ENCODE measurements at regions not wholly inside any gene's neighbourhood (a gene's known extent, or its start where the extent isn't known, plus 50 kb on each side); places are given as distances from the start of the nearest gene placed in this dataset.
"Not testable (repeated sequence)": the region's sequence is repeated elsewhere in the genome, so short reads cannot be mapped to it uniquely, and the experiment has no call there.

DNA sequence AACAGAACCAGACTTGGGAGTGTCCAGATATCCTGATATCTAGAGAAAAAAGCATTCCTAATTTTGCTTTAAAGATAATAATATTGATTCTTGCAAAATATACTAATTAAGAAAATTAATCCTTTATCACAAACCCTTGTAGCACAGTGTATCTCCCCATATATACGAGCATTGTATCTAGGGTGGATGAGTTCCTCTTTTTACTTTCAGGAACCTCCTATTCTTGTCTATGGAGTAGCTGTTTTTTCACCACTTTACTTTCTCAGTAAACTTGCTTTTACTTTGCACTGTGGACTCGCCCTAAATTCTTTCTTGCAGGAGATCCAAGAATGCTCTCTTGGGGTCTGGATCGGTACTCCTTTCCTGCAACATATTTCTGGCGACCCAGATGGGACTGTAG lies 103.9 kb downstream of the GLUD2 start:
- no peak for ATAC-seq (replicated peaks)
- Mint-ChIP-seq H3K36me3 (ENCODE audit: low read depth) (no peaks in the 10 kb centered on the region), H3K27ac (no peak overlapping the region), H3K4me3 (no peak overlapping the region), H3K27me3 (no peaks in the 10 kb centered on the region), H3K4me1 (no peaks in the 10 kb centered on the region), H3K9me3 (no peaks in the 10 kb centered on the region)

DNA sequence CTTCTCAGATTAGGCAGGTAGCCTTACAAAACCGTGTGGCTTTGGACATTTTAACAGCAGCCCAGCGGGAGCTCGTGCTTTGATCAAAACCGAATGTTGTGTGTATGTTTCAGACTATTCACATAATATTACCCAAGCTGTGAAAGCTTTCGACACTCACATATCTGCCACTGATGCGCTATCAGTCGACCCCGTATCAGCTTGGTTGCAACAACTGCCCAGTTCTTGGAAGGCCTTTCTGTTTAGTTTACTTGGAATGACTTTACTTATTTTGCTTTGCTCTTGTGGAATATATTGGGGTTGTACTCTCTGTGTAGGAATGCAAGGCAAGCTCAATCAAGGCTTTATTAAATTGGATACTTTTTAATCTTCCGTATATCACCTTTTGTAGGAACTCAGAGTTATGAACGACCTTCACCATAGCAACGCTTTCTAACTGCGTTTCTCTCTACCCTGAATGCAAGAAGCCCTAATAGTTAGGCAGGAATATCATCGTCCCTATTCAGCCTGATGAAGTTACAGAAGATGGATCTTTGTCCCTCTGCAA lies 107.5 kb downstream of the GLUD2 start:
- H3K27ac Mint-ChIP-seq: no peak overlapping the region
- H3K4me1 Mint-ChIP-seq: no peaks in the 10 kb centered on the region
- no peaks in the 10 kb centered on the region for H3K36me3 Mint-ChIP-seq (ENCODE audit: low read depth)
- H3K9me3 Mint-ChIP-seq: no peaks in the 10 kb centered on the region
- no peak for ATAC-seq (replicated peaks)
- H3K27me3 Mint-ChIP-seq: peaks cover 5% of the 10 kb centered on the region
- no peak overlapping the region for H3K4me3 Mint-ChIP-seq

DNA sequence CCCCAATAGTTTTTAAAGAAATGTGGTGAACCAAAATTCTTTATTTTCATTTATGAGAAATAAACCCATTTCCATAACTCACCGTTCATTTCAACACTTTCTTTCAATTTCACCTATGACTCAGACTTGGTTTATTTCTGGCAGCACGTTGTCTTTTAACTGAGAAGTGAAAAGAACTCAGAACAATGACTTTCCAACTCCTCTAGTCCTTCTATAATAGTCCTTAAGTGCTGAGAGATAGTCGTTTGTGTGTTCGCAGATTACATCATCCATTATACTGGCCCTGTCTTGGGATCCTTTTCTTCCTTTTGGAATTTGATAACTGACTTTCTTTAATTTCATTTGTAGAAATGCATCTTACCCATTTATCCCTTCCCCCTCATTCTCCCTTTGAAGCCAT lies 113.6 kb downstream of the GLUD2 start:
- Mint-ChIP-seq H3K9me3 (no peaks in the 10 kb centered on the region), H3K4me3 (peak overlapping the region; percentile 52)
- peak; percentile 82 for ATAC-seq (replicated peaks)

DNA sequence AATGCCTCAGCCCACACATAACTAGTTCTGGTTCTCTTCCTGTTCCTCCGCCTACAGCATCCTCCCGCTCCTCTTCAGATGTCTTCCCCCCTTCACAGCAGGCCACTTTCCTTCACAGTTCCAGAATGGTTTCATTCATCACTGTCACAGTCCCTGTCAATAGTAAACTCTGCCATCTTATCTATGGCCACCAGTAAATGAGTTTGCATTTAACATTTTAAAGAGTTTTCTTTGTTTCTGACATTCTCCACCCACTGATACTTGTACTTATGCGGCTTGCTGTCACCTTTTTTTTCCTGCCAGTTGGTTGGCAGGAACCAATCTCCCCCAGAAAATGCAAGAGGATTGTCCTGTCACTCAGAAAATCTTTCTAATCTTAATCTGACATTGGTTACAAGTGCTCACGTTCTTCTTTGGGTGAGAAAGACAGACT lies 114.1 kb downstream of the GLUD2 start:
- Mint-ChIP-seq H3K4me3 (peak overlapping the region; percentile 52), H3K36me3 (ENCODE audit: low read depth) (no peaks in the 10 kb centered on the region), H3K27ac (peak overlapping the region; percentile 7), H3K4me1 (peaks cover 6% of the 10 kb centered on the region), H3K9me3 (no peaks in the 10 kb centered on the region), H3K27me3 (peaks cover 5% of the 10 kb centered on the region)
- ATAC-seq (replicated peaks): peak; percentile 67

More for the DNA sequence above, 113.6 kb downstream of the GLUD2 start:
- peaks cover 5% of the 10 kb centered on the region for H3K27me3 Mint-ChIP-seq
- H3K27ac Mint-ChIP-seq: peak overlapping the region; percentile 7
- peaks cover 6% of the 10 kb centered on the region for H3K4me1 Mint-ChIP-seq
- H3K36me3 Mint-ChIP-seq (ENCODE audit: low read depth): no peaks in the 10 kb centered on the region

DNA sequence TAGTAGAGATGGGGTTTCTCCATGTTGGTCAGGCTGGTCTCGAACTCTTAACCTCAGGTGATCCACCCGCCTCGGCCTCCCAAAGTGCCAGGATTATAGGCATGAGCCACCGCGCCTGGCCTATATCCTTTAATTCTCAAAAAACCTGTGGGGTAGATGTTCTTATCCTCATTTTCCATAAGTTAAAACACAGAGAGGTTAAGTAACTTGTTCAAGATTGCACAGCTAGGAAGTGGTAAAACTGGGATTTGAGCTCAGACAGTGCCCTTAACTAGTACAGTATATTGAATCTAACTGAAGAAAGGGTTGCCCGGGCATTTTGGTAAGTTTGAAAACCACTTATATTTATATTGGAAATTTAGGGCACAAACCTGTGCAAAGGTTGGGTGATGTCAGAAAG lies 116.0 kb downstream of the GLUD2 start:
- H3K27me3 Mint-ChIP-seq: no peaks in the 10 kb centered on the region
- no peak for ATAC-seq (replicated peaks)
- H3K27ac Mint-ChIP-seq: no peak overlapping the region
- peaks cover 6% of the 10 kb centered on the region for H3K4me1 Mint-ChIP-seq
- H3K9me3 Mint-ChIP-seq: no peaks in the 10 kb centered on the region
- no peak overlapping the region for H3K4me3 Mint-ChIP-seq
- no peaks in the 10 kb centered on the region for H3K36me3 Mint-ChIP-seq (ENCODE audit: low read depth)

DNA sequence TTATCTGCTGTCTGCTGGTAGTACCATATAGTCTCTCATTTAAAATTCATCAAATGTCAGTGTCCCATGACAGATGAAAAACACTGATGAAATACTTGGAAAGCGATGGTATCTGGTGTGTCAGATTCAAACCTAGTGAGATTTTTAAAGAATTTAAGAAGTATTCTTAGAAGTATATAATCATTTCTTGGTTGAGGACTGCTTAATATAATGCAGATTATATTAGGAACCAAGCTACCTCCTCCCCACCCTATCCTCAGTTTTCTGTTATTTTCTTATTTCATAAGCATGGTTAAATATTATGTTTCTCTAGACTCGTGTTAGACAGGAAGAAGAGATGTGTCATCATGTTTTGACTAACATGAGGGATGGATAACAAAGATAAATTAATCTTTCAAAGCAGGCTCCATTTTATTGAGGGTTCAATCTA lies 118.5 kb downstream of the GLUD2 start:
- Mint-ChIP-seq H3K27ac (no peak overlapping the region), H3K9me3 (no peaks in the 10 kb centered on the region), H3K4me3 (no peak overlapping the region), H3K36me3 (ENCODE audit: low read depth) (no peaks in the 10 kb centered on the region), H3K4me1 (peaks cover 6% of the 10 kb centered on the region), H3K27me3 (no peaks in the 10 kb centered on the region)
- ATAC-seq (replicated peaks): no peak

DNA sequence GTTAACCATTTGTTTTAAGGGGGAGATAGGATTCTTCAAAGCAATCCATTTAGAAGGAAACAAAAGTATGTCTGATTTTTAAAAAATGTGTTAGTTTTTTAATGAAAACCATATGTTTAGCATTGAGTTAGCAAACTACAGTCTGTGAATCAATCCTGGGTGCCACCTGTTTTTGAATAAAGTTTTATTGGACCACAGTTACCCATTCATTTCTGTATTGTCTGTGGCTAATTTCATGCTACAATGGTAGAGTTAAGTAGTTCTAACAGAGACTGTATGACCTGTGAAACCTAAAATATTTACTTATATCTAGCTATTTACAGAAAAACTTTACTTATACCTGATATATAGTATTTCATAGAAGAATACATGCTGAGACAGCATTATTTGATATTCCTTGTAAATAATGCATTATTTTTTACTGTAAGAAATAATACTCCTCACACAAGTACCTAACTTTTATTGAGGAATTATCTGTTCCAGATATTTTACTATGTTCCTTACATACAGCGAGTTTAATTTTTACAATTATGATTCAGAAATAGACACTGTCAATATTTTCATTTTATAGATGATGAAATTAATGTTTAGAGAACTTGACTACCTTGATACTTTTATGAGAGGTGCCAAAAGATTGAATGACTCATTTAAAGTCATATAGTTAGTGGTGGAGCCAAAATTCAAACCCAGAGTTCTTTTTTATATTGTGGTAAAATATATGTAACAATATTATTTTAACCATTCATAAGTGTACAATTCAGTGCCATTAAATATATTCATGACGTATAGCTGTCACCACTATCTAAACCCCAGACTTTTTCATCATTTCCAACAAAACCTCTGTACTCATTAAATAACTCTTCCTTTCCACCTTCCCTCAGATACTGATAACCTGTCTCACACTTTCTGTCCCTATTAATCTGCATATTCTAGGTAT lies 122.0 kb downstream of the GLUD2 start:
- ATAC-seq (replicated peaks): peak; percentile 34
- Mint-ChIP-seq H3K36me3 (ENCODE audit: low read depth) (no peaks in the 10 kb centered on the region), H3K4me1 (no peaks in the 10 kb centered on the region), H3K27me3 (no peaks in the 10 kb centered on the region), H3K4me3 (no peak overlapping the region), H3K27ac (no peak overlapping the region), H3K9me3 (no peaks in the 10 kb centered on the region)

DNA sequence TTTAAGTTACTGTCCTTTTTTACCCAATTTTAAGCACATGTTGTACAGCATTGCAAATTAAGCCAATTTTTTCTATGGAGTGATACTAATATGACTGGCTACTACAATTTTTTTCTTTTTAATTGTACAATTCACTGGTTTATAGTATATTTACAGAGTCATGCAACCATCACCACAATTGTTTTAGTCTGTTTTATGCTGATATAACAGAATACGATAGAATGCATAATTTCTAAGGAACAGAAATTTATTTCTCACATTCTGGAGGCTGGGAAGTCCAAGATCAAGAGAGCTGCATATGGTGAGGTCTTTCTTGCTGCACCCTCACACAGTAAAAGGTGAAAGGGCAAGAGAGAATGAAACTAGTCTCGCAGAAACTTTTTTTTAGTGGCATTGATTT lies 125.3 kb downstream of the GLUD2 start:
- Mint-ChIP-seq H3K4me1 (no peaks in the 10 kb centered on the region), H3K4me3 (no peak overlapping the region), H3K27me3 (no peaks in the 10 kb centered on the region), H3K36me3 (ENCODE audit: low read depth) (no peaks in the 10 kb centered on the region), H3K9me3 (no peaks in the 10 kb centered on the region), H3K27ac (no peak overlapping the region)
- no peak for ATAC-seq (replicated peaks)

DNA sequence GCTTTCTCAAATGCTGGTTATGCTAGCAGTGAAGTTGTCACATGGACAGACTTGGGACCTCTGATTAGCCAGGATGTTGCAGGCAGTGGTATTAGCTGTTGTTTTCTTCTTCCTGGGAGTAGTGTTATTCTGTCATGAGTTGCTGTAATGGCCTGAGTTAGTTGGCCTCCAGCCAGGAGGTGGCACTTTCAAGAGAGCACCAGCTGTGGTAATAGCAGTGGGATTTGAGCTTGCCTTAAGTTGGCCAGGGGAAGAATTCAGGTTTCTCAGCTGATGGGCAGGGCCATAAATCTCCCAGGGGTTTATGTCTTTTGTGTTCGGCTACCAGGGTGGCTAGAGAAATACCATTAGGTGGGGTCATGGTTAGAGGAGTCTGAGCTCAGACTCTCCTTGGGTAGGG lies 132.6 kb downstream of the GLUD2 start:
- H3K4me3 Mint-ChIP-seq: no peak overlapping the region
- no peak overlapping the region for H3K27ac Mint-ChIP-seq
- H3K4me1 Mint-ChIP-seq: no peaks in the 10 kb centered on the region
- no peak for ATAC-seq (replicated peaks)
- no peaks in the 10 kb centered on the region for H3K27me3 Mint-ChIP-seq
- H3K9me3 Mint-ChIP-seq: no peaks in the 10 kb centered on the region
- no peaks in the 10 kb centered on the region for H3K36me3 Mint-ChIP-seq (ENCODE audit: low read depth)

DNA sequence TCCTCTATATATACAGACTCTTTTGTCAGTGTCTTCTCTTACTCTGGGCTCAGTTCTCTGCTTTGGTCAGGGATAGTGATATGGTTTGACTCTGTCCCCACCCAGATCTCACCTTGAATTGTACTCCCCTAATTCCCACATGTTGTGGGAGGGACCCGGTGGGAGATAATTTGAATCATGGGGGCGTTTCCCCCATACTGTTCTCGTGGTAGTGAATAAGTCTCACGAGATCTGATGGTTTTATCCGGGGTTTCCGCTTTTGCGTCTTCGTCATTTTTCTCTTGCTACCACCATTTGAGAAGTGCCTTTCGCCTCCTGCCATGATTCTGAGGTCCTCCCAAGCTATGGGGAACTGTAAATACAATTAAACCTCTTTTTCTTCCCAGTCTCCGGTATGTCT lies 144.4 kb downstream of the GLUD2 start:
- Mint-ChIP-seq H3K27me3 (no peaks in the 10 kb centered on the region), H3K4me3 (no peak overlapping the region)
- no peak for ATAC-seq (replicated peaks)

DNA sequence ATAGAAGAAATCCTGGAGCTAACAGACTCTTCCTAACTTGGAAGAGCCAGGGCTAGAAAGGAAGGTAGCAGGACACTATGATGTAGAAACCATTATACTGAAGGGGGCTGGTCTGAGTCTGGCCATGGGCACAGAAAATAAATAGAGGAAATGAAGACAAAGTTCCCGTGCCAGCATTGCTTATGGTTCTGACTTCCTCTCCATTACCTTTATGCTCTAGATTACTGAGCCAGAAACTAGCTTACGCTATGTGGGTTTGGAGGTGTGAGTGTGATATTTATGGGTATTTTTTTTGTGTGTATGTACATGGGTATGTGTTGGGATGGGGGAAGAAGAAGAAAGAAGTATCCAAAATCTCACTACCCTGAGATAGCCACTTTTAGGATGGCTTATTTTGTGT lies 148.3 kb downstream of the GLUD2 start:
- no peaks in the 10 kb centered on the region for H3K4me1 Mint-ChIP-seq

More for the DNA sequence above, 144.4 kb downstream of the GLUD2 start:
- Mint-ChIP-seq H3K27ac (no peak overlapping the region), H3K4me1 (no peaks in the 10 kb centered on the region), H3K36me3 (ENCODE audit: low read depth) (no peaks in the 10 kb centered on the region), H3K9me3 (no peaks in the 10 kb centered on the region)

DNA sequence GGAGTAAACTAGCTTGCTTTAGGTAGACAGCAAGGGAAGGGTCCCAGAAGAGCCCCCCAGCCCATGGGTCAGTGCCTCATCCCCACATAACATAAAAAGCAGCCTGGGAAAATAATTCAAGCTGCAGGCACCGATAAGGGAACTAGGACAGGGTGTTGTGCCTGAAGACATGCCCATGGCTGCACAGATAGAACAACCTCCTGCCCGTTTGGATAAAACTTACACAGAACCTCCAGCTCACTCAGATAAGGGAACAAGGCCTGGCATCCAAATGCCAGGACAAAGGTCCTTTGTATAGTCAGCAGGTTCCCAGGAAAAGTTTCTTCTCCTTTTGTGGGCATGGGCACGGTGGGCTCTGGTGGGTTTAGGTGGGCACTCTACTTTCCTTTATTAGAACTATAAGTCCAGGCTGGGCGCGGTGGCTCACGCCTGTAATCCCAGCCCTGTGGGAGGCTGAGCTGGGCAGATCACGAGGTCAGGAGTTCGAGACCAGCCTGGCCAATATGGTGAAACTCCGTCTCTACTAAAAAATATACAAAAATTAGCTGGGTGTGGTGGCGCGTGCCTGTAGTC lies 149.5 kb downstream of the GLUD2 start:
- H3K4me3 Mint-ChIP-seq; H3K27ac Mint-ChIP-seq; H3K27me3 Mint-ChIP-seq; ATAC-seq (replicated peaks); H3K9me3 Mint-ChIP-seq; H3K4me1 Mint-ChIP-seq; H3K36me3 Mint-ChIP-seq (ENCODE audit: low read depth): not testable (repeated sequence)

More for the DNA sequence above, 148.3 kb downstream of the GLUD2 start:
- H3K4me3 Mint-ChIP-seq: no peak overlapping the region
- H3K36me3 Mint-ChIP-seq (ENCODE audit: low read depth): no peaks in the 10 kb centered on the region
- H3K27me3 Mint-ChIP-seq: no peaks in the 10 kb centered on the region
- no peak for ATAC-seq (replicated peaks)
- H3K27ac Mint-ChIP-seq: no peak overlapping the region
- H3K9me3 Mint-ChIP-seq: no peaks in the 10 kb centered on the region

DNA sequence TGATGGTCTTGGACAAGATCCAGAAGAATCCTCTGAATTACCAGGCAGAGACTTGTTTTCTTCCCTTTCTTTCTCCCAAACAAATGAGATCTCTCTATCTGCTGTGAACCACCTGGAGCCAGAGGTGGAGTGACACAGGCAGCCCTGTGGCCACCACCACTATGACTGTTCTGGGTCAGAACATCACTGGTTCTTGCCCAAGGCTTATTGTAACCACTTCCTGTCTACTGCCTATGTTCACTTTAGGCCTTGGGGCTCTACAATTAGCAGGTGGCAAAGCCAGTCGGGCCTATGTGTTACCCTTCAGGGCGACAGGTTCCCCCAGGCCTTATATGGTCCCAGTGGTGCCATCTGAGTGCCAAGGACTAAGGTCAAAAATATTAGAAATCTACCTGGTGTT lies 161.2 kb downstream of the GLUD2 start:
- no peak overlapping the region for H3K27ac Mint-ChIP-seq
- H3K27me3 Mint-ChIP-seq: no peaks in the 10 kb centered on the region
- ATAC-seq (replicated peaks): no peak
- H3K36me3 Mint-ChIP-seq (ENCODE audit: low read depth): no peaks in the 10 kb centered on the region
- H3K4me1 Mint-ChIP-seq: no peaks in the 10 kb centered on the region
- H3K4me3 Mint-ChIP-seq: no peak overlapping the region
- H3K9me3 Mint-ChIP-seq: no peaks in the 10 kb centered on the region

DNA sequence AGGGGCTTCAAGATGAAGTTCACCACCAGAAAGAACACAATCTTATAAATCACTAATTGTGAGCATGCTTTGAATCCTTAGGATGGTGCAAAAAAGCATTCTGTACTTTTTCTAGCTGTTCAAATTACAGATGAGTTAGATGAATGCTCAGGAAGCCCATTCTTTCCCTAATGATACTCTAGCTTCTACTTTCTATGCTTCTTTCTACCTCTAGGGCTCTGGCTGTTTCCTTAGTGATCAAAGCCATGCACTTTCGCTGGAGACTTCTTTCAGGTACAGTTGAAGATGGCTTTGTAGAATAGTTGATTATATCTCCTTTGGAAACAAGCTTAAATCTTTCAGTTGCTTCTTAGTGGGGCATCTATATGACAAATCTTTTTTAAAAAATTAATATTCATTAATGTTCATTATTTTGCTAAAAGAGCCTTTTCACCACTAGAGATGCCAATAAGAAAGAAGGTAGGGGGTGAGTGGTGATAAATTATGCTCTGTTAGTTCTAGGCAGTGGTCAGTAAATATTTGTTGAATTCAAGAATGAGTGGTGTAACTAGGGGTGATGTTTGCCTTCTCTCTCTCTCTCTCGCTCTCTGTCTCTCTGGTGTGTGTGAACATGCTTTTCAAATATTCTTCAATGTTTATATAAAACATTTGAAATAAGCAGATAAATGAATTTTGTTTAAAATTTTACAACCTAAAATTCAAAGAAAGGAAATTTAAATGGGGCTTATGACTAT lies 169.4 kb downstream of the GLUD2 start:
- H3K4me1 Mint-ChIP-seq: no peaks in the 10 kb centered on the region
- no peaks in the 10 kb centered on the region for H3K9me3 Mint-ChIP-seq
- H3K4me3 Mint-ChIP-seq: no peak overlapping the region
- no peak overlapping the region for H3K27ac Mint-ChIP-seq
- no peak for ATAC-seq (replicated peaks)
- H3K27me3 Mint-ChIP-seq: no peaks in the 10 kb centered on the region
- no peaks in the 10 kb centered on the region for H3K36me3 Mint-ChIP-seq (ENCODE audit: low read depth)
